NCI-H2081 treated with DMSO at 0.1 percent for 48 hours (cell line): ENCODE measurements at regions not wholly inside any gene's neighbourhood (a gene's known extent, or its start where the extent isn't known, plus 50 kb on each side); places are given as distances from the start of the nearest gene placed in this dataset.
"Not testable (repeated sequence)": the region's sequence is repeated elsewhere in the genome, so short reads cannot be mapped to it uniquely, and the experiment has no call there.

Experiments used
- DNase-seq: peaks from one replicate; lab custom pipeline; 2025; lab: John Stamatoyannopoulos, UW

- DNase-seq: no peak
These were observed 62.0 kb downstream of the SKIDA1 start for GRCh38 chr10:21463436-21463835.

GRCh38 chr10:21458126-21458871 lies 67.2 kb downstream of the SKIDA1 start:
- DNase-seq: no peak

- DNase-seq: no peak
These were observed 69.3 kb downstream of the SKIDA1 start for GRCh38 chr10:21456160-21456559.

- no peak for DNase-seq
These were observed 73.3 kb downstream of the SKIDA1 start for GRCh38 chr10:21452203-21452602.

GRCh38 chr10:21449288-21449966 lies 76.1 kb downstream of the SKIDA1 start:
- no peak for DNase-seq

- DNase-seq: no peak
These were observed 80.3 kb downstream of the SKIDA1 start for GRCh38 chr10:21445163-21445562.

- DNase-seq: no peak
These were observed 83.9 kb downstream of the SKIDA1 start for GRCh38 chr10:21441625-21442024.

GRCh38 chr10:21438914-21439313 lies 86.6 kb downstream of the SKIDA1 start:
- not testable (repeated sequence) for DNase-seq

GRCh38 chr10:21437770-21438382 lies 87.6 kb downstream of the SKIDA1 start:
- no peak for DNase-seq

- no peak for DNase-seq
These were observed 93.2 kb downstream of the SKIDA1 start for GRCh38 chr10:21432266-21432665.

- no peak for DNase-seq
These were observed 93.7 kb downstream of the SKIDA1 start for GRCh38 chr10:21431799-21432198.

- DNase-seq: no peak
These were observed 97.5 kb downstream of the SKIDA1 start for GRCh38 chr10:21427804-21428481.

- DNase-seq: no peak
These were observed 101.0 kb downstream of the SKIDA1 start for GRCh38 chr10:21424459-21424861.

GRCh38 chr10:21423850-21424249 lies 101.6 kb downstream of the SKIDA1 start:
- no peak for DNase-seq

- no peak for DNase-seq
These were observed 102.1 kb downstream of the SKIDA1 start for GRCh38 chr10:21423338-21423737.

- no peak for DNase-seq
These were observed 103.7 kb downstream of the SKIDA1 start for GRCh38 chr10:21421794-21422193.

- DNase-seq: no peak
These were observed 104.5 kb downstream of the SKIDA1 start for GRCh38 chr10:21421016-21421415.

- not testable (repeated sequence) for DNase-seq
These were observed 106.4 kb downstream of the SKIDA1 start for GRCh38 chr10:21418981-21419576.

GRCh38 chr10:21417172-21417712 lies 108.2 kb downstream of the SKIDA1 start:
- DNase-seq: no peak

GRCh38 chr10:21413680-21414079 lies 111.8 kb downstream of the SKIDA1 start:
- DNase-seq: no peak

- DNase-seq: no peak
These were observed 112.2 kb downstream of the SKIDA1 start for GRCh38 chr10:21413268-21413667.
